HG03439 (cell line): ENCODE measurements at regions not wholly inside any gene's neighbourhood (a gene's known extent, or its start where the extent isn't known, plus 50 kb on each side); places are given as distances from the start of the nearest gene placed in this dataset.
"Not testable (repeated sequence)": the region's sequence is repeated elsewhere in the genome, so short reads cannot be mapped to it uniquely, and the experiment has no call there.

Source experiments
- ATAC-seq: cut with Tn5 transposase; IDR thresholded peaks from one replicate; pipeline ENCODE4 v1.9.1; 2021; ENCODE audit warnings: mild to moderate bottlenecking, moderate library complexity; ENCODE audit not compliant: unreplicated experiment

DNA sequence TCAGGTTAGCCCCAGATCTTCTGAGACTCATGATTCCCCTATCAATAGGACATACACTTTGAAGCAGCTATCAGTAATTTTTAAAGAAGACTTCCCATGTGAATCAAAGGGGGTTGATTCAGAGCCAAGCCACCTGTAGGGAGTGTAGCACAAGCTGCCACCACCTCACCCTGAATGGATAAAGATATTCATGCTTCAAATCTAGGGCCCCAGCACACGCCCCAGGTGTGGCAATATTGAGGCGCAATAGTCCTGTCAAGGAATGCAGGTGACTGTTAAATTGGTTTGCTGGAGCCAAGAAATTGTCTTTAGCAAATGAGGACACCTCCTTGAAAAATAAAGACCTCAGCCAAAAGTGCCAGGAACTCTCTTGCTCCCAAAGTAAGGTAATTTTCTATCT is 404.4 kb downstream of the MAFB start:
- no peak for ATAC-seq

DNA sequence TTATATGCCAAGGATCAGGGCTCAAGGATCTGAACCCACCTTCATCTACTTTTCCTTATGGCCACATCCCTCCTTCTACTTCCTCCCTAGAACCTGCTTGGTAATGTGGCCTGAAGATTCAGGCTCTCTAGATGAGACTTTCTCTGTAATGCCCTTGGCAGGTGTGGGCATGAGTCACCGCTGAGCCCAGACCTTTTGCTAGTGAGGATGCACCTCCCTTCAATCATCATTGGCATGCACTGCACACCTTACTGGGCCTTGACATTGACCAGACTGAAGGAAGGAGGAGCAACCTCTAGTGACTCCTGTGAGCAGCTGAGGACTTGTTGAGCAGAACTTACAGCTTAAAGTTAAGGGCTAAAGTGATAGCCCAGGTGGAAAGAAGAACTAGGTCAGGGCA is 405.3 kb downstream of the MAFB start:
- ATAC-seq = no peak

DNA sequence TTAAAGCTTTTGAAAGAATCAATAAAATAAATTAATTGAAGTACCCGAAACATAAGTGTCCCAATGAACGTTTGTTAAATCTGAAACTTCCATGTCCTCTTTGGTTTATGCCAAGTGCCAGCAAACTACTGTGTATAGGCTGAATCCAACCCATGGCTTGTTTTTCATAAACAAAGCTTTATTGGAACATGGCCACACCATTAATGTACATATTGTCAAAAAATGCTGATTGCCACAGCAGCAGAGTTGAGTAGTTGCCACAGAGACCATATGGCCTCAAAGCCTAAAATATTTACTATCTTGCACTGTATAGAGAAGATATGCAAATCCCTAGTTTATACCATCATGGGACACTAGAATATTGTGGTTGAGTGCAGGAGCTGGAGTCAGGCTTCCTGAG is 406.1 kb downstream of the MAFB start:
- ATAC-seq = no peak

DNA sequence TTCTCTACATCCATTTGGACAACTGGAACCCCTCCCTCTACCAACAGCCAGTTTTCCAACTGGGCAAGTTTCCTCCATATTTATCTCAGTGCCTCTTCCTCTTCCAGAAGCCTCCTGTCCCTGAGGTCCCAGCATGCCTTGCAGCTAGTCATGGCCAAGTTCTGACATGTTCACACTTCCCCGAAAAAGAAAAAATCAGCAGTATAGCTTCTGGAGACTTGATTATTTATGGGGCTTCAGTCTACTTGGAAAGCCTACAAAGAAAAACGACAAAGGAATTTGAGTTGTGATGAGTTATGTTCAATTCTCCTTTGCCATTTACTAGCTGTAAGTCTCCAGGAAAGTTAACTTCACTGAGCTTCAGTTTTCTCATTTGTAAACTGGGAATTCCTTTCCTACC is 406.5 kb downstream of the MAFB start:
- no peak for ATAC-seq

DNA sequence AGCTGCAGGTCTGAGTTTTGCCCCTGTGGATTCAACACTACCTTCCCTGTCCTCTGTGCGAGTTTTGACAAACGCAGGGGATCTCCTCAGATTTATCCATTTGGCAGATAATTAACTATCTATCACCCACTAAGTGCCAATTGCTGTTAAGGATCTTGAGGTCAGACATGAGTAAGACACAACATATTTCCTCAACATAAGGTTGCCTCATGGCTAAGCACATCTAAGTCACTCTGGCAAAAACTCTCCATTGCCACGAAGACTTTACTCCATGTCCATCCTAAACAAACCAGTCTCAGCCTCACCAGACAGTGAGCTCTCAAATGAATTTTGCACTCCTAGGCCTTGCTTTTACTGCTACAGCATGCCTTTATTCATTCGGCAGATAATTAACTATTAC is 408.4 kb downstream of the MAFB start:
- no peak for ATAC-seq

DNA sequence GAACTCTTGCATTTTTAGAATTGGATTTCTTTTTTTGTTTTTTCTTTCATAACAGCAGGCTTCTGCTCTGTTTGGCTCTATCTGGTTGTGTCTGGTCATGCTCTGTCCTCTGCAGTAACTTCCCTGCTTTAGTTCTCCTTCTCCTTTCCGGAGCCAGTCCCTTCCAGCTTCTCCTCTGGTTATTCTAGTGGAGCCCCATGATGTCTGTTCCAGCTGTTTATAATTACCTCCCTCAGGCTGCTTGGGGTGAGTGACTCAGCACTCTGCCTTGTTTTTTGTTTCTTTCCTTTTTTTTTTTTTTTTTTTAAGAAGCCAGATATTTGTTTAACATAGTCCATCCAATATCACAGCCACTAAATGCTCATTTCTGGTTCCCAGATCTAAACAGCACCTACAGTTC is 409.6 kb downstream of the MAFB start:
- no peak for ATAC-seq

DNA sequence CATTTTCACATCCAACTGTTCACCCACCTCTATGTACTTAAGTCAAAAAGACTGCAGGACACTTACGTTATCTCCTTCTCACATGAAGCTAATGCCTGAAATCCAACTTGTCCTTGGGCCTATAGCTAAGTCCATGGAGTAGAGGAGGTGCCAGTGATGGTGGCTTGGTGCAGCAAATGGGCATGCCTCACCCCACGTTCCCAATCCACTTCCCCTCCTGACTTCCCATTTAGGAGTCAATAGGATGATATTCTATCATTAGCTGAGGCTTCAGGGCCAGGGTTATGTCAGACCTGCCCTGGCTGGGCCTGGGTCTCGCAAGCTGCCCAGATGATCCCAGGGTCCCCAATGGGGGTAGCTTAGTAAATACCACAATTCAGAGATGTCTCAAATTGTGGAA is 410.4 kb downstream of the MAFB start:
- no peak for ATAC-seq

DNA sequence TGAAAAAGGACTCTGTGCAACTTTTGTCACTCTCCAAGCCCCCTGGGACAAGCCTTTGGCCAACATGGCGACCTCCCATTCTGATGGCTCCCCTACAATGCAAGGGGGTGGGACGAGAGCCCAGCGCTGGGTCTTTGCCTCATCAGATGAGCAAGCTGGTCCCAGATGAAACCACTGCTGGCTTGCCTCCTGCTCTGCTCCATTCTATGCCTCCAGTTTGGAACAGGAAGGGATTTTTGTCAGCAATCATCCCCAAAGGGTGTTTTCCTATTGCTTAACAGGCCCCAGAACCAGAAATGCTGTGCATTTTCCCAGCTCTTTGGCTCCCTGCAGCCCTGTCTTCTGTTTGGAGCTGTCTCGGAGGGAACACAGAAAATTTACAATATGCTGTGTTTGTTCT is 412.7 kb downstream of the MAFB start:
- no peak for ATAC-seq

DNA sequence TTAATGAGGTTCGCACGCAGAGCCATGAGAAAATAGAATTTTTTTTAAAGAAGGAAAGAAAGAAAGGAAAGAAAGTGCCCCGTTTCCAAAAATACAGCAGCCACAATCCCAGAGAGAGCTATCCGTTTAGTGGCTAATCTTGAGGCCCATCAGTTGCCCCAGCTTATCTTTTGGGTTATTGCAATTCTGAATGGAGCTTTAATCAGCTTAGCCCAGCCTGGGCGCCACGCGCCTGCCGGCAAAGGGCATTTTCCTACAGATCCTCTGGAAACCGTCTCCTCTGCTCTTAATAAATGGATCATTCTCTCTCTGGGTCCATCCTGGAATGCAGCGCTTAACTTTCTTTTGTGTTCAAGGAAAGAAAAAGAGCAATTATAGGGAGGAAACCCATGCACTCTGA is 413.3 kb downstream of the MAFB start:
- ATAC-seq = no peak

DNA sequence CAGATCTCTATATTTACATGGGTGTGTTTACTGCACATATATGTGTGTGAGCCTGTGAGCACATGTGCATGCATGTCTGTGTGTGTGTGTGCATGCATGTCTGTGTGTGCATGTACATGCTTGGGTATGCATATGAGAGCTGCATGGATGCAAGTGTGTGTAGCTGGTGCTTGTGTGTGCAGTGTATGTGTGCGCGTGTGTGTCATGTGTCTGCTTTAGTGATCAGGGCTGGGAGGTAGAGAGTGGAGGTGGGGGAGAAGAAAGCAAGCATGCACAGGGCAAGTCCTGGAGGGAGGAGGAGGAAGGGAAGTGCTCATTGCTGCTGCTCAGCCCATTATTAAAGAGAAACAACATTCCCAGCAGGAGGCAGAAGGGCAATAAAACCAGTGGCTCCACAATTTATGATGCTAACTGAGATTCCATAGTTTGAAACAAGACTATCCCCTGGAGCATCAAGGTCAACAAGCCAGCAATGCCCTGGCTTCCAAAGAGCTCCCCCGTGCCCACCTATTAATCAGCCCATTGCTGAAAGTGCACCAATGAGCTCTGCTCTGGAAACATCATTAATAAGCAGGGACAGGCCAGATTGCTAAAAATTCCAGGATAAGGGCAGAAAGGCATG is 414.0 kb downstream of the MAFB start:
- no peak for ATAC-seq

DNA sequence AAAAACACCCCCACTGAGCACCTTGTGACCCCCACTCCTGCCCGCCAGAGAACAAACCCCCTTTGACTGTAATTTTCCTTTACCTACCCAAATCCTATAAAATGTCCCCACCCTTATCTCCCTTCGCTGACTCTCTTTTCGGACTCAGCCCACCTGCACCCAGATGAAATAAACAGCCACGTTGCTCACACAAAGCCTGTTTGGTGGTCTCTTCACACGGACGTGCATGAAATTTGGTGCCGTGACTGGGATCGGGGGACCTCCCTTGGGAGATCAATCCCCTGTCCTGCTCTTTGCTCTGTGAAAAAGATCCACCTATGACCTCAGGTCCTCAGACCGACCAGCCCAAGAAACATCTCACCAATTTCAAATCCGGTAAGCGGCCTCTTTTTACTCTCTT is 419.8 kb downstream of the MAFB start:
- ATAC-seq = not testable (repeated sequence)

DNA sequence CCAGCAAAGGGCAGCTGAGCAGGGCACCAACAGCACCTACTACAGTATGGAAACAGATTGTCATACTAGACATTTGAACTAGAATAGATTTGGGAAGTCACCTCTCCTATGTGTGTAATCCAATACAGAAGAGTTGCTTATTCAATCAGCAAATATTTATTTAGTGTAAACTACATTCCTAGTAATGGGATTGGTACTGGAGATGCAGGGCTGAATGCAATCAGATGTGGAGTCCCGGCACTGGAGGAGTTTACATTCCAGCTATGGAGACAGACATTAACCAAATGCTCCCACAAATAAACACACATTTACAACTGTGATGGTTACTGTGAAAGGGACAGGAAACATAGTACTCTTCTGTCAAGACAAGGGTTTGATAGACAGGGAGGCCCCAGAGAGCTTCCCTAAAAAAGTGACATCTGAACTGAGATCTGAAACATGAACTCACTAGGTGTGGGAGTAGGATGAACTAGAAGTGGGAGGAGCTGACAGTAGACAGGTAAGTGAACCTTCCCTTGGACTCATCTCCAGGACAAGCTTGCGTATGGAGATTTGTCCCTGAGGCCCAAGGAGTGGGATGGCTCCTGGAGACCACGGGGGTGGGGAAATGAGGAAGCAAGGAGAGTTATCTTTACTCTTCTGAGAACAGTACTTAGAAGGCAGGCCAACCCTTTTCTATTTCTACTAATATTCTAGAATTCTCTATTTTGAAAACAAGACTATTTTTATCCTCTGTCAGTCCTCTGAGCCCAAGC is 420.5 kb downstream of the MAFB start:
- no peak for ATAC-seq

DNA sequence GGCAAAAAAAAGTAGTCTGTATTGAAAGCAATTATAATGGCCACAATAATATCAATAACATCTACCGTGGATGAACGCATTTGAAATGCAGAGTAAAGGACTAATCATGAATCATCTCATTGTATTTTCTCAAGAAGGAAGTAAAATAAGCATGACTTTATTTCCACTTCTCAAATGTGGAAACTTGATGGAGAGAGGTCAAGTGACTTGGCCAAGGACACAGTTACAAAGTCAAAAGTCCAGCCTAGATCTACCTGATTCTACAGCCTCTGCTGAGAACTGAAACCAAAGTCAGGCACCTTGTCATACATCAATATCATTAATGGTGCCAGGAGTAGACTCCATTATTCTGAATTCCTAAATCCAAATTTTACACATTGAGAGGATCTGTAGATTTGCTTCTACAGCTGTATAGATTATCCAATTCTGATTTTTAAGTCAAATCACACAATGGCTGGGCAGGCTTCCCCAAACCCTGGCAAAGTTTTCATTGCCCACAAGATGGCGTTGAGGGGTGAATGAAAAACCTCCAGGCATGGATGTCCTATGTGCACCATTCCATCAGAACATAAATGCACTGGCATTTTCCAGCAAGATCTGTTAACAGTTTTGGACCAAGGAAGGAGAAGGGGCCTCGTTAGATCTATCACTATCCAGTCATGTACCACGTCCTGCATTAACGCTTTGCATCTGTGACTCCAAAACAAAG is 423.1 kb downstream of the MAFB start:
- ATAC-seq = no peak

DNA sequence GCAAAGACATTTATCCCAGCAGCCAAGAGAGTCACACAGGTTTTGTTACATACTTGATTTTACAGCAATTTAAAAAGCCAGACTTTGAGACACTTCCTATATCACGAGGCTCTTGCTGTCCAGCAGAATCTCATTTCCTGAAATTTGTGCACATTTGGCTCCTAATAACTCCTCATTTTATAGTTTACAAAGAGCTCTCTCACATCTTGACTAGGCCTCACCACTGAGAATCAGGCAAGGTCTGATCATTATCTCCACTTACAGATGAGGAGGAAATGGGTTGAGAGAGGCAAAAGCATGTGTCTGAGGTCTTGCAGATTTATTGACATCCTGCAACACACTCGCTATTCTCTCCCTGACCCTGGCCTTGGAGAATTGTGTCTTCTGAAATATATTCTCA is 426.8 kb downstream of the MAFB start:
- ATAC-seq = no peak

DNA sequence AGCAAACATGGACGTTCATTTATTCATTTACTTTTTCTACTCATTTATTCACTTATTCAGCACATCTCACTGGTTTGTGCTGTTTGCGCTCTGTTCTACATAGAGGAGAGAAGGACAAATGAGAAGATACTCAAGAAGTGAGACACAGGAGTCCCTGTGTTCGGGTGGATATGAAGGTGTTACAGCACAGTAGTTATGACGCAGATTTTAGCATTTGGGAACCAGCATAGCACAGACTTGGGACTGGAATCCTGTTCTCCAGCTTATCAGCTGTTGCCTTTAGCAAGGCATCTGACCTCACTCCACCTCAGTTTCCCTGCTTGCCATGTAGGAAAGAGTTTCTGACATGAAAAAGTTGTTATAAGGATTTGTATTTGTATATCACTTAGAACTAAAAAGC is 430.1 kb downstream of the MAFB start:
- ATAC-seq = no peak

DNA sequence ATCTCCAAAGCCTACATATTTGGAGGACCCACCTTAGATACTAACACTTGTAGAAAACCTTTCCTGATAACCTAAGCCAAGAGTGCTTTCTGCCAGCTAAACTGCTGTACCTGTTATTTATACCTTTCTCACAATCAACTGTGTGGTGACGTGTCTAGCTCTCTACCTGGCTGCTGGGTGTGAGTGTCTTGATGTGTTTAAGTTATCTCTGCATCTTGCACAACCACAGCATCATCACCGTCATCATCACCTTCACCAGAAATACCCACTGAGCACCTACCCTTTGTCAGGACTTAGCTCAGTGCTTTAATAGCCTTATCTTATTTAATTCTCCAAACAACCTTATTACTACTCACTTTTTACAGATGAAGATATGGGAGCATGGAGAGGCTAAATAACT is 431.3 kb downstream of the MAFB start:
- no peak for ATAC-seq

DNA sequence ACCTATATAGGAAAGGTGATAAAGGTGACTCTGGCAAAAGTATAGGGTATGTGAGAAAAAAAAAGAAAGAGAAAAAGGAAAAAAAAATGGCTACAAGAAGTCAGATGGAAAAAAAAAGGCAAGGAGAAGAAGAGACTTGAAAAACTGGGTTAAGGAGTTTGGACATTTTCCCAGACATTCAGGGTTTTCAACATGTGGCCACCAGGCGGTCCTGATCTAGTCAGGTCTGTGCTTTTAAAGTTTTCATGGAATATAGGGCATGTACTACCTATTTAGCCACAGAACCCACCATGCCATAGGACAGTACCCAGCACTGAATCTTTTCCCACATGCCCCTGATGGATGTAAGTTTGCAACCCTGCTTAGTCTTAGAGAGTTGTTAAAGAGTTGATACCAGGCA is 433.7 kb downstream of the MAFB start:
- ATAC-seq = no peak

DNA sequence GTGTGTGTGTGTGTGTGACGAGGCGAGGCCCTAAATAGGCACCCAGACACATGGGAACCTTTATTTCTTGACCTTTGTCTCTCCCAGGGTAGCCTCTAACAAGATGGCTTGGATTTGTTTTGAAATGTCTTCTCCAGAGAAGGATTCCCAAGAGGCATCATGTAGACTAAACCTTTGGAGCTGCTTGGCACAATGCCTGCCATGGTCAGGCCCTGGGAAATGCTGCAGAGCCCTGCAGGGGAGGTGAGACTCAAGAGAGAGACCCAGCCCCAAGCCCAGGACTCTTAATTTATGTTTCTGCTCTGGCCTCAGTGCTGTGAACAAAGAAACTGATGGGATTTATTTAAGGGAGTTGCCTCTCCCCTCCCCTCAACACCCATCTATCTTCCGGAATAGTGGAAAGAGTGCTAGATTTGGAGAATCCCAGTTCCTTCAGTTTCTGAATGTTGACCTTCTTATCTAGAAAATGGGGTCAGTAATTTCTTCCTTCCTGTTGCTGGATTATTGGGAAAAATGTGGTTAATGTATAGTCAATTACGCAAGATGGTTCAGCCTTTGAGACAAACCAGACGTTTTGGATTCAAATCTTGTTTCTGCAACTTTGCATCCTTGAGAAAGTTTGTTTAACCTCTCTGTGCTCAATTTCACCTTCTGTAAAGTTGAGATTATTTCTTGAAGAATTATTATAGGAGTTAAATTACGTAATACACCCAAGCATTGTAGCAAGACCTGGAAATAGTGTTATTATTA is 434.8 kb downstream of the MAFB start:
- no peak for ATAC-seq

DNA sequence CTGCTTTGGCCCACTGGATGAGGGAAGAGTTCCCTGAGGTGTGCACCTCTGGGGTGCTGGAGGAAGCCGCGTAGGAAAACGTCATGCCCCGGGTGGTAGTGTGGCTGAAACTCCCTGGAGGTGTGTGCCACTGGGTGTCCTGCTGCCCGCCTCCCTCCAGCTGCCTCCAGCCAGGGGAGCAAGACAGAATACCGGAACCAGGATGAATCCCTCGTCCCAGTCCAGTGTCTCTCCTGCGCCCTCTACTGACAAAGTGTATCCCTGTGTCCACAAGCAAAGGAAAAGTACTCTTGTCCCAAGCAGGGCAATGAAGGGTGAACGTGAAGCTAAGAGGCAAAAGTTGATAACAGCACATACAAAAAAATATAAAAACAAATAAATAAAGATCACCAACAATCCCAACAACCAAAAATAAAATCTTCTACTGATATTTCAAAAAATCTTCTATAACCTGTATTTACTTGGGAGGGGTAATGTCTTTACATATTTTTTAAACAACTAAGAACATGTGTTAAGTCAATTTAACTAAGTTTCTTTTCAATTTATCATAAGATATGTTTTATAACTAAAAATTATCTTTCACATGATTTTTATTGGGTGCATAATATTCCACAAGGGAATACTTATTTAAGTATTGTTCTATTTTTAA is 437.6 kb downstream of the MAFB start:
- ATAC-seq = no peak

DNA sequence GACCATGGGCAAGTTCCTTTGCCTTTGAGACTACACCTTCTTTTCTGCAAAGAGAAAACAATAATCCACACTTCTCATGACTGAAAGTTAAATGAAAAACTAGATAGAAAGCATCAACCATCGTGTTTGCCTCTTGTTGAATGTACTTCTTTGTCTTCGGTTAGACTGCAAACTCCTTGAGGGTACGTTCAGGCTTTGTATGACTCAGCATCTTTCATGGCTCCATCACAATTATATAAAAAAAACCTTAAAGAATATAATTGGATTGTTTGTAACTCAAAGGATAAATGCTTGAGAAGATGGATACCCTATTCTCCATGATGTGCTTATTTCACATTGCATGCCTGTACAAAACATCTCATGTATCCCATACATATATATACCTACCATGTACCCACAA is 439.2 kb downstream of the MAFB start:
- no peak for ATAC-seq

DNA sequence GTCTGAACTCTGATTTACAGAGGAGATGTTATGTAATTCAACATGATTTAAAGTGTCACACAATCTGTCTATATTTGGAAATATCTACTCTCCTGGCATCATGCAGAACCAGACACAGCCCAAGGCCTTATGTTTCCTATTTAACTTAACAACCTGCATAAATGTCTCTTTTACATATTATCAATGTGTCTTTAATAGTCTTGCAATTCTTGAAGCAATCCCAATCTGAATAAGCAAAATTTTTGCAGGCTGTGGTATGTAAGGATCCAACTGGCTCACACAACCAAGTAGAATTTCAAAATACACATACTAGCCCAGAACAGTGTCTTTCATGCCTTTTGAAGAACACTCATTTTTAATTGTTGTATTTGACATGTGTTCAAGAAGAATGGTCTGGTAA is 443.2 kb downstream of the MAFB start:
- no peak for ATAC-seq
